H1 (cell line): ENCODE measurements at regions not wholly inside any gene's neighbourhood (a gene's known extent, or its start where the extent isn't known, plus 50 kb on each side); places are given as distances from the start of the nearest gene placed in this dataset.

Experiments
- HDAC2 ChIP-seq, 2 experiments: fragments of 300-600 bp in 1 of 2; sonication (generic) in 1 of 2; IDR thresholded peaks; 2 replicates each; pipeline ENCODE4 v1.6.1; 2011 to 2012; ENCODE audit warnings: low read depth in 2 of 2, low read length in 2 of 2, mild to moderate bottlenecking in 2 of 2, moderate library complexity in 2 of 2, borderline replicate concordance in 1 of 2, inconsistent platforms in 1 of 2
- SIN3A ChIP-seq, 2 experiments: IDR thresholded peaks in 1 of 2; conservative IDR thresholded peaks in 1 of 2; 2 replicates each; pipeline ENCODE4 v1.6.1; 2011 to 2012; ENCODE audit warnings: low read length in 2 of 2, improper control_type of control experiment in 1 of 2, low read depth in 1 of 2, mild to moderate bottlenecking in 1 of 2

- TF ChIP-seq SIN3A (conservative IDR thresholded peaks at IDR 0.05 in 1 of 2, IDR thresholded peaks at IDR 0.05 in 1 of 2; ENCODE audit: low read depth in 1 of 2, low read length in 2 of 2) (no peak), HDAC2 (IDR thresholded peaks at IDR 0.05; ENCODE audit: borderline replicate concordance in 1 of 2, low read depth in 2 of 2, low read length in 2 of 2) (no peak)
- TF ChIP-seq, all 59 proteins: peak for 0
Measured at GRCh38 chr3:184645336-184645735, 66.5 kb downstream of the MAGEF1 start (continued).
